HEK293 (cell line): ENCODE measurements at regions not wholly inside any gene's neighbourhood (a gene's known extent, or its start where the extent isn't known, plus 50 kb on each side); places are given as distances from the start of the nearest gene placed in this dataset.

Experiments used
- CTCF ChIA-PET: fragments of 350-600 bp; formaldehyde crosslinking; extraction: SDS; loops from one replicate; lab custom pipeline; 2021; ENCODE audit warnings: antibody characterized with exemption; lab: Yijun Ruan, JAX
- POLR2A ChIA-PET: fragments of 300-600 bp; formaldehyde crosslinking; extraction: SDS; loops from one replicate; lab custom pipeline; 2020; ENCODE audit warnings: antibody characterized with exemption, inconsistent platforms; lab: Yijun Ruan, JAX
- H3K27ac ChIP-seq: fragments of 200-500 bp; sonication (Bioruptor generic); 2 replicates; pipeline ENCODE4 v1.5.1; 2014; ENCODE audit warnings: low read depth, low read length, control low read depth, inconsistent platforms; ENCODE audit errors: extremely low read depth
- H3K36me3 ChIP-seq, 2 experiments: fragments of 200-500 bp in 1 of 2; sonication (Bioruptor generic) in 1 of 2; 1 replicate in 1 of 2; 2 replicates in 1 of 2; pipeline ENCODE4 v1.5.1; 2014 to 2017; ENCODE audit warnings: inconsistent platforms in 2 of 2, low read length in 2 of 2; ENCODE audit not compliant: control insufficient read depth in 2 of 2, insufficient read depth in 1 of 2
- H3K4me1 ChIP-seq: fragments of 200-500 bp; sonication (Bioruptor generic); 2 replicates; pipeline ENCODE4 v1.5.1; 2014; ENCODE audit warnings: mild to moderate bottlenecking, low read length, inconsistent platforms; ENCODE audit not compliant: control insufficient read depth, insufficient read depth
- H3K4me3 ChIP-seq: 2 replicates; pipeline ENCODE4 v1.5.1; 2011; ENCODE audit warnings: low read depth, mild to moderate bottlenecking, control low read depth, low read length, moderate library complexity
- H3K9me3 ChIP-seq: fragments of 200-500 bp; sonication (Bioruptor generic); 2 replicates; pipeline ENCODE4 v1.5.1; 2014; ENCODE audit warnings: low read depth, low read length, inconsistent platforms; ENCODE audit not compliant: control insufficient read depth, insufficient read depth
- BCL11B ChIP-seq: fragments of 450-650 bp; formaldehyde crosslinking; IDR thresholded peaks from 2 replicates; pipeline ENCODE4 v1.5.1; 2016; ENCODE audit warnings: low read depth, missing biosample characterization, missing genetic modification characterization
- GLI4 ChIP-seq: fragments of 450-650 bp; formaldehyde crosslinking; IDR thresholded peaks from 2 replicates; pipeline ENCODE4 v1.5.1; 2016; ENCODE audit warnings: missing biosample characterization, missing genetic modification characterization
- GLIS1 ChIP-seq: fragments of 450-650 bp; formaldehyde crosslinking; IDR thresholded peaks from 2 replicates; pipeline ENCODE4 v1.5.1; 2016; ENCODE audit warnings: missing biosample characterization, missing genetic modification characterization
- GLIS2 ChIP-seq: fragments of 450-650 bp; formaldehyde crosslinking; IDR thresholded peaks from 2 replicates; pipeline ENCODE4 v1.5.1; 2016; ENCODE audit warnings: missing biosample characterization, missing genetic modification characterization
- HOXA7 ChIP-seq: sonication (generic); formaldehyde crosslinking; IDR thresholded peaks from 2 replicates; pipeline ENCODE4 v1.8.1; 2022; ENCODE audit warnings: missing genetic modification reagents, borderline replicate concordance
- INSM2 ChIP-seq: fragments of 450-650 bp; formaldehyde crosslinking; IDR thresholded peaks from 2 replicates; pipeline ENCODE4 v1.5.1; 2016; ENCODE audit warnings: missing biosample characterization, missing genetic modification characterization
- KLF7 ChIP-seq: fragments of 450-650 bp; formaldehyde crosslinking; IDR thresholded peaks from 2 replicates; pipeline ENCODE4 v1.5.1; 2016; ENCODE audit warnings: missing biosample characterization, missing genetic modification characterization, borderline replicate concordance
- MZF1 ChIP-seq: fragments of 450-650 bp; formaldehyde crosslinking; IDR thresholded peaks from 2 replicates; pipeline ENCODE4 v1.5.1; 2017; ENCODE audit warnings: missing biosample characterization, missing genetic modification characterization, borderline replicate concordance
- SP7 ChIP-seq: fragments of 450-650 bp; formaldehyde crosslinking; IDR thresholded peaks from 2 replicates; pipeline ENCODE4 v1.5.1; 2016; ENCODE audit warnings: missing biosample characterization, missing genetic modification characterization
- ZNF132 ChIP-seq: fragments of 450-650 bp; formaldehyde crosslinking; IDR thresholded peaks from 2 replicates; pipeline ENCODE4 v1.5.1; 2017; ENCODE audit warnings: missing biosample characterization, missing genetic modification characterization, borderline replicate concordance
- ZNF26 ChIP-seq: fragments of 450-650 bp; formaldehyde crosslinking; IDR thresholded peaks from 2 replicates; pipeline ENCODE4 v1.5.1; 2016; ENCODE audit warnings: missing biosample characterization, missing genetic modification characterization
- ZNF274 ChIP-seq, 2 experiments: fragments of 200-500 bp in 1 of 2; fragments of 450-650 bp in 1 of 2; sonication (Bioruptor generic) in 1 of 2; formaldehyde crosslinking in 1 of 2; IDR thresholded peaks; 2 replicates each; pipeline versions ENCODE4 v1.5.1 to v1.6.1; 2014 to 2016; ENCODE audit warnings: borderline replicate concordance in 1 of 2, inconsistent platforms in 1 of 2, low read length in 1 of 2, missing biosample characterization in 1 of 2, missing genetic modification characterization in 1 of 2
- ZNF350 ChIP-seq: fragments of 450-650 bp; formaldehyde crosslinking; IDR thresholded peaks from 2 replicates; pipeline ENCODE4 v1.5.0; 2017; ENCODE audit warnings: missing biosample characterization, mild to moderate bottlenecking, missing genetic modification characterization
- ZNF37A ChIP-seq: fragments of 450-650 bp; IDR thresholded peaks from 2 replicates; pipeline ENCODE4 v1.5.1; 2018; ENCODE audit warnings: missing biosample characterization, missing genetic modification characterization
- ZNF391 ChIP-seq: fragments of 450-650 bp; formaldehyde crosslinking; IDR thresholded peaks from 2 replicates; pipeline ENCODE4 v1.5.1; 2016; ENCODE audit warnings: low read depth, missing biosample characterization, missing genetic modification characterization, borderline replicate concordance
- ZNF423 ChIP-seq: fragments of 450-650 bp; formaldehyde crosslinking; IDR thresholded peaks from 2 replicates; pipeline ENCODE4 v1.5.1; 2016; ENCODE audit warnings: missing biosample characterization, missing genetic modification characterization
- ZNF433 ChIP-seq: fragments of 450-650 bp; formaldehyde crosslinking; IDR thresholded peaks from 2 replicates; pipeline ENCODE4 v1.5.1; 2016; ENCODE audit warnings: missing biosample characterization, missing genetic modification characterization, low read depth
- ZNF510 ChIP-seq: fragments of 450-650 bp; formaldehyde crosslinking; IDR thresholded peaks from 2 replicates; pipeline ENCODE4 v1.5.1; 2018; ENCODE audit warnings: mild to moderate bottlenecking, missing genetic modification characterization, missing biosample characterization; ENCODE audit not compliant: insufficient replicate concordance
- ZNF549 ChIP-seq: fragments of 450-650 bp; IDR thresholded peaks from 2 replicates; pipeline ENCODE4 v1.5.1; 2018; ENCODE audit warnings: missing biosample characterization, missing genetic modification characterization, mild to moderate bottlenecking, inconsistent platforms, moderate library complexity
- ZNF626 ChIP-seq: fragments of 450-650 bp; sonication (Bioruptor Pico); formaldehyde crosslinking; IDR thresholded peaks from 2 replicates; pipeline ENCODE4 v1.5.1; 2018; ENCODE audit warnings: missing biosample characterization, missing genetic modification characterization, inconsistent platforms
- ZNF645 ChIP-seq: fragments of 450-650 bp; formaldehyde crosslinking; IDR thresholded peaks from 2 replicates; pipeline ENCODE4; 2016; ENCODE audit warnings: missing biosample characterization, missing genetic modification characterization
- ZNF677 ChIP-seq: fragments of 450-650 bp; IDR thresholded peaks from 2 replicates; pipeline ENCODE4 v1.5.0; 2018; ENCODE audit warnings: missing biosample characterization, mild to moderate bottlenecking, missing genetic modification characterization, moderate library complexity
- ZNF792 ChIP-seq: fragments of 450-650 bp; formaldehyde crosslinking; IDR thresholded peaks from 2 replicates; pipeline ENCODE4 v1.5.1; 2016; ENCODE audit warnings: missing biosample characterization, missing genetic modification characterization
- ZNF843 ChIP-seq: fragments of 450-650 bp; formaldehyde crosslinking; IDR thresholded peaks from 2 replicates; pipeline ENCODE4 v1.5.1; 2016; ENCODE audit warnings: missing biosample characterization, missing genetic modification characterization
- ZSCAN23 ChIP-seq: fragments of 450-650 bp; formaldehyde crosslinking; IDR thresholded peaks from 2 replicates; pipeline ENCODE4 v1.5.1; 2016; ENCODE audit warnings: missing biosample characterization, missing genetic modification characterization
- TF ChIP-seq, protein P1 (sequence below): fragments of 450-650 bp; formaldehyde crosslinking; IDR thresholded peaks from 2 replicates; pipeline ENCODE4 v1.5.1; 2016; ENCODE audit warnings: missing biosample characterization, missing genetic modification characterization
- TF ChIP-seq, protein P2 (sequence below): fragments of 450-650 bp; formaldehyde crosslinking; IDR thresholded peaks from 2 replicates; pipeline ENCODE4 v1.5.1; 2016; ENCODE audit warnings: missing biosample characterization, missing genetic modification characterization
- TF ChIP-seq, protein P3 (sequence below): fragments of 450-650 bp; formaldehyde crosslinking; IDR thresholded peaks from 2 replicates; pipeline ENCODE4 v1.5.1; 2017; ENCODE audit warnings: missing biosample characterization, missing genetic modification characterization

DNA sequence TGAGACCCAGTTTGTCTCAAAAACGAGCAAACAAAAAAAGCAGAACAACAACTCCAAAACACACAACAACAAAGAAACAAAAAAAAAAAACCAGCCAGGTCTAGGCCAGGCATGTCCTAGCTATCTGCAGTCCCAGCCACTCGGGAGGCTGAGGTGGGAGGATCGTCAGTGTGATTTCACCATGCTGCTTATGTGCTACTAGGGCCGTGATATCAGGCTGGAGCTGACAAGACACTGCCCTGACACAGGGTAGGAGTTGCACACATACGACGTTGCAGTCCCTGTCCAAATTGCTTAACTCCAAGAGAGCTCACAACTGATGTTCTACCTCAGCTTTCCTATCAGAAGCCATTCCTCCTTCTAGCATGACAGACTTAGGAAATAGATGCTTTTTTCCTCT is 204.9 kb downstream of the AASDH start:
- H3K27ac ChIP-seq, result no peak overlapping the region
- 0 out of 2 replicates have a peak, but pooled peaks cover 4% of the 10 kb centered on the region for H3K4me1 ChIP-seq
- H3K4me3 ChIP-seq, result no peak overlapping the region
- ChIA-PET CTCF (interaction anchor here (0.7 kb wide), 1 partner anchor 131 kb away, joined by 3 read pairs; no protein-coding TSS in a partner anchor), POLR2A (no interaction called here)
- no peaks in the 10 kb centered on the region for H3K9me3 ChIP-seq
- TF ChIP-seq BCL11B (no peak), ZNF391 (no peak), ZNF843 (tag by site-specific recombination) (no peak), INSM2 (tag by site-specific recombination) (no peak), GLI4 (tag by site-specific recombination) (no peak), ZNF677 (tag by site-specific recombination) (no peak), HOXA7 (CRISPR knock-in tag) (no peak), ZNF626 (tag by site-specific recombination) (no peak), ZNF37A (tag by site-specific recombination) (no peak), ZNF350 (tag by site-specific recombination) (no peak), KLF7 (tag by site-specific recombination) (no peak), ZNF510 (tag by site-specific recombination) (no peak), MZF1 (tag by site-specific recombination) (no peak), ZNF433 (no peak), ZNF423 (tag by site-specific recombination) (no peak), ZNF132 (tag by site-specific recombination) (no peak), ZSCAN23 (tag by site-specific recombination) (no peak)
- TF ChIP-seq, protein P1, sequence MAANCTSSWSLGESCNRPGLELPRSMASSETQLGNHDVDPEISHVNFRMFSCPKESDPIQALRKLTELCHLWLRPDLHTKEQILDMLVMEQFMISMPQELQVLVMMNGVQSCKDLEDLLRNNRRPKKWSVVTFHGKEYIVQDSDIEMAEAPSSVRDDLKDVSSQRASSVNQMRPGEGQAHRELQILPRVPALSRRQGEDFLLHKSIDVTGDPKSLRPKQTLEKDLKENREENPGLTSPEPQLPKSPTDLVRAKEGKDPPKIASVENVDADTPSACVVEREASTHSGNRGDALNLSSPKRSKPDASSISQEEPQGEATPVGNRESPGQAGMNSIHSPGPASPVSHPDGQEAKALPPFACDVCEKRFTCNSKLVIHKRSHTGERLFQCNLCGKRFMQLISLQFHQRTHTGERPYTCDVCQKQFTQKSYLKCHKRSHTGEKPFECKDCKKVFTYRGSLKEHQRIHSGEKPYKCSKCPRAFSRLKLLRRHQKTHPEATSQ, result no peak
- no peaks in the 10 kb centered on the region for H3K36me3 ChIP-seq

- no peak overlapping the region for H3K27ac ChIP-seq
- POLR2A ChIA-PET, result no interaction called here
- CTCF ChIA-PET, result interaction anchor here (0.7 kb wide), 1 partner anchor 130 kb away, joined by 3 read pairs; no protein-coding TSS in a partner anchor
- no peak overlapping the region for H3K4me3 ChIP-seq
- no peaks in the 10 kb centered on the region for H3K4me1 ChIP-seq
- no peaks in the 10 kb centered on the region for H3K9me3 ChIP-seq
- no peaks in the 10 kb centered on the region for H3K36me3 ChIP-seq
- TF ChIP-seq ZNF274 (IDR thresholded peaks at IDR 0.05; ENCODE audit: low read length) (no peak), ZNF274 (tag by site-specific recombination; IDR thresholded peaks at IDR 0.05; ENCODE audit: borderline replicate concordance) (no peak), ZNF26 (tag by site-specific recombination) (no peak), SP7 (tag by site-specific recombination) (no peak), ZNF792 (tag by site-specific recombination) (no peak), GLIS2 (tag by site-specific recombination) (no peak), GLIS1 (no peak), ZNF645 (tag by site-specific recombination) (no peak), ZNF549 (tag by site-specific recombination) (no peak)
- TF ChIP-seq, protein P2, sequence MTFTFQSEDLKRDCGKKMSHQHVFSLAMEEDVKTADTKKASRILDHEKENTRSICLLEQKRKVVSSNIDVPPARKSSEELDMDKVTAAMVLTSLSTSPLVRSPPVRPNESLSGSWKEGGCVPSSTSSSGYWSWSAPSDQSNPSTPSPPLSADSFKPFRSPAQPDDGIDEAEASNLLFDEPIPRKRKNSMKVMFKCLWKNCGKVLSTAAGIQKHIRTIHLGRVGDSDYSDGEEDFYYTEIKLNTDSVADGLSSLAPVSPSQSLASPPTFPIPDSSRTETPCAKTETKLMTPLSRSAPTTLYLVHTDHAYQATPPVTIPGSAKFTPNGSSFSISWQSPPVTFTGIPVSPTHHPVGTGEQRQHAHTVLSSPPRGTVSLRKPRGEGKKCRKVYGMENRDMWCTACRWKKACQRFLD, result no peak
- TF ChIP-seq, protein P3, sequence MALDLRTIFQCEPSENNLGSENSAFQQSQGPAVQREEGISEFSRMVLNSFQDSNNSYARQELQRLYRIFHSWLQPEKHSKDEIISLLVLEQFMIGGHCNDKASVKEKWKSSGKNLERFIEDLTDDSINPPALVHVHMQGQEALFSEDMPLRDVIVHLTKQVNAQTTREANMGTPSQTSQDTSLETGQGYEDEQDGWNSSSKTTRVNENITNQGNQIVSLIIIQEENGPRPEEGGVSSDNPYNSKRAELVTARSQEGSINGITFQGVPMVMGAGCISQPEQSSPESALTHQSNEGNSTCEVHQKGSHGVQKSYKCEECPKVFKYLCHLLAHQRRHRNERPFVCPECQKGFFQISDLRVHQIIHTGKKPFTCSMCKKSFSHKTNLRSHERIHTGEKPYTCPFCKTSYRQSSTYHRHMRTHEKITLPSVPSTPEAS, result no peak
Observed at GRCh38 chr4:56181140-56181953, 205.9 kb downstream of the AASDH start.
